ENCODE measurements at regions not wholly inside any gene's neighbourhood (a gene's known extent, or its start where the extent isn't known, plus 50 kb on each side); places are given as distances from the start of the nearest gene placed in this dataset.

DNA sequence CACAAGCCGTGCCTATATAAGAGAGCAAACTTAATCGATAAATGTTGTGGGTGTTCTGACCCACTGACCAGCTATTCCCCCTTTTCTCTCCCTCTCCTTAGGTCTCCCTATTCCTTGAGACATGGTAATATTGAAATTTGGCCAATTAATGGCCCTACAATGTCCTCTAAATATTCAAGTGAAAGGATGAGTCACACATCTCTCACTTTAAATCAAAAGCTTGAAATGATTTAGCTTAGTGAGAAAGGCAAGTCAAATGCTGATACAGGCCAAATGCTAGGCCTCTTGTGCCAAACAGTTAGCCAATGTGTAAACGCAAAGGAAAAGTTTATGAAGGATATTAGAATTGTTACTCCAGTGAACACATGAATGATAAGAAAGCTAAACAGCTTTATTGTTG is 102.2 kb upstream of the CPNE8 start:
- no peak overlapping the region for H3K27ac Mint-ChIP-seq
- H3K4me3 Mint-ChIP-seq = no peak overlapping the region
- DNase-seq (no peak), ATAC-seq (no peak)
- H3K36me3 Mint-ChIP-seq = no peaks in the 10 kb centered on the region
- H3K4me1 Mint-ChIP-seq = no peaks in the 10 kb centered on the region
- H3K27me3 Mint-ChIP-seq = no peaks in the 10 kb centered on the region
- CTCF ChIA-PET = no interaction called here
- H3K9me3 Mint-ChIP-seq (ENCODE audit: low read depth) = peaks cover 2% of the 10 kb centered on the region

DNA sequence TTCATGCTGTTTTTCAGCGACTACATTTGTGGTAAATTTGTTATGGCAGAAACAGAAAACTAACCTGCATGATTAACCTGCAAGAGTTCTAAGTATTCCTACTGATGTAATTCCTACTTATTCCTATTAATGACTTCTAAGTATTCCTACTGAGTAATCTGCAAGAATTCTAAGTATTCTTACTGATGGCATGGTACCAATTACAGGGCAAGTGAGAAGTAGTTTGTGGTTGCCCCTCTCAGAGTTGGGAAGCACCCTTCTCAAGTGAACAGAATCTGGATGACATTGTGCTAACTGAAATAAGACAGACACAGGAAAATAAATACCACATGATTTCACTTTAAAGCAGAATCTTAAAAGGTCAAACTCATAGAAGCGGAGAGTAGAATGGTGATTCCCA is 100.9 kb upstream of the CPNE8 start:
- Mint-ChIP-seq H3K4me1 (no peaks in the 10 kb centered on the region), H3K4me3 (no peak overlapping the region), H3K36me3 (no peaks in the 10 kb centered on the region), H3K27me3 (no peaks in the 10 kb centered on the region), H3K27ac (no peak overlapping the region), H3K9me3 (ENCODE audit: low read depth) (peaks cover 2% of the 10 kb centered on the region)
- DNase-seq (no peak), ATAC-seq (no peak)
- CTCF ChIA-PET = no interaction called here

DNA sequence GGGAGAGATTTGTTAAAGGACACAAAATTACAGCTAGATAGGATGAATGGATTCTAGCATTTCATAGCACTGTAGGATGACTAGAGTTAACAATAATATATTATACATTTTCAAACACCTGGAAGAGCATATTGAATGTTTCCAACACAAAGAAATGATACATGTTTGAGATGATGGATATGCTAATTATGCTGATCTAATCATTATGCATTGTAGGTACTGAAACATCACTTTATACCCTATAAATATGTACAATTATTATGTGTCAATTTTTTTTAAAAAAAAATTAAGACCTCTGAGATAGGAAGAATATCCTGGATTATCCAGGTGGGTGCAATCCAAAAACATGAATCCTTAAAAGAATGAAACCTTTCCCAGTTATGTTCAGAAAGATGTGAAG is 100.3 kb upstream of the CPNE8 start:
- CTCF ChIA-PET = no interaction called here
- no peak for DNase-seq
- H3K27ac Mint-ChIP-seq = no peak overlapping the region
- H3K27me3 Mint-ChIP-seq = no peaks in the 10 kb centered on the region
- H3K9me3 Mint-ChIP-seq (ENCODE audit: low read depth) = peaks cover 2% of the 10 kb centered on the region
- H3K4me3 Mint-ChIP-seq = no peak overlapping the region
- H3K4me1 Mint-ChIP-seq = no peaks in the 10 kb centered on the region
- no peaks in the 10 kb centered on the region for H3K36me3 Mint-ChIP-seq
- ATAC-seq = no peak

DNA sequence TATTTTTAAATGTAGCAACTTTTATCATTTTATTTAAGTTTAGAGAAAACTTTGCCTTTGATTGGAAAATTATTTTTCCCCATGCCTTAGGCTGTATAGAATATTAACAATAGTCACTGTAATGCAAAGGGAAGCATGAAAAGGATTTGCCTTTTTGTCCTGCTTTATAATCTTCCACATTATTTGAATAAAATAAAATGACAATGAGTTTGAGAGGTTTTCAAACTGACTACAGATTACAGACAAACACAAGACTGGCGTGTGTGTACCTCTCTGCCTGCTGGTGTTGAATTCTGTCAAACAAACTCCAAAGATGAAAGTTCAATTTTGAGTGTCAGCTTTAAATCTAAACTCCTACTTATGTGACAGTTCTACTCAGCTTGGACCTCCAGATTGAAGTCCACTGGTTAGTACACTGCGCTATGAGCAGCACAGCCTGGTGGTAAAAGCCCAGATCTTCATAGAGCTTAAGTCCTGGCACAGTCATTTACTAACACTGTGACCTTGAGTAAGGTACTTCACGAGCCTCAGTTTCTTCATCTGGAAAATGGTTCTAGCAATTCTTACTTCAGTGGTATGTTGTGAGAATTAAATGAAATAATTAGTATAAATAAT is 98.3 kb upstream of the CPNE8 start:
- Mint-ChIP-seq H3K9me3 (ENCODE audit: low read depth) (peaks cover 2% of the 10 kb centered on the region), H3K36me3 (no peaks in the 10 kb centered on the region), H3K4me3 (no peak overlapping the region), H3K4me1 (no peaks in the 10 kb centered on the region), H3K27ac (no peak overlapping the region), H3K27me3 (no peaks in the 10 kb centered on the region)
- ATAC-seq (no peak), DNase-seq (no peak)
- CTCF ChIA-PET = no interaction called here

DNA sequence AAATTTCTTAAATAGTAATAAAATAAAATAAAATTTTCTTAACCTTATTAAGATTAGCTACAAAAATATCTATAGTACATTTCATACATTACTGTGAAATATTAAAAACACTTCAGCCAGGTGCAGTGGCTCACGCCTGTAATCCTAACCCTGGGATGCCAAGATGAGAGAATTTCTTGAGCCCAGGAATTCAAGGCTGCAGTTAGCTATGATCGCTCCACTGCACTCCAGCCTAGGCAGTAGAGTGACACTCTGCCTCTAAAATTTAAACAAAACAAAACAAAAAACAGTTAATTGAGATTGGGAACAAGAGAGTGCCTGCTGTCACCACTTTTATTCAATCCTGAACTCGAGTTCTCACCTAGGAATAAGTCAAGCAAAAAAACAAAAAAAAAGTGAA is 95.0 kb upstream of the CPNE8 start:
- ATAC-seq (no peak), DNase-seq (no peak)
- H3K9me3 Mint-ChIP-seq (ENCODE audit: low read depth) = no peaks in the 10 kb centered on the region

DNA sequence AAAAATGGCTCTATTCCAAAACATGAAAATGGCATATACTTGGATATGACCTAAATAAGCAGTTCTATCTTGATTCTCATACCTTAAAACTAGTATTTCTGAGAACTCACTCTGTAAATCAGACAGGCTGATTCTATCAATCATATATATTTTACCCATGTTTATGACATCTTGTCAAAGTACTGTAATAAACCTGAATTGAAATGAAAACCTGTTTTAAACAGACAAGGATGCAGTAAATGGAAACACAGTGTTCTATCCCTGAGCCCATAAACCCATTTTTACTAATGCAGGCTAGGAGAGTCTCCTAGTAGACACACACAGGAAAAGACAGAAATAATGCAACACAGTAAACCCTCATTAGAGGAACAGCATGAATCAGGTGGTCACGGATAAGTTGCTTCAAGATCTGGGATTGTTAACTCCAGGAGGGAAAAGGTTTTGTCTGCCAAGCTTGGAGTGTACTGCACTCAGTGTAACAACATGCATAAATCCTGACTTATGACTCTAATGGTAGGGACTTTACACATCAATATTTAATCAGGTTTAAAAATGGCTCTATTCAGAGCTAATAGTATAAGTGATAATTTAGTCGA is 93.6 kb upstream of the CPNE8 start:
- Mint-ChIP-seq H3K36me3 (no peaks in the 10 kb centered on the region), H3K9me3 (ENCODE audit: low read depth) (no peaks in the 10 kb centered on the region), H3K27ac (no peak overlapping the region), H3K4me1 (no peaks in the 10 kb centered on the region), H3K4me3 (no peak overlapping the region), H3K27me3 (no peaks in the 10 kb centered on the region)
- ATAC-seq = no peak
- DNase-seq = no peak
- CTCF ChIA-PET = no interaction called here

More for the DNA sequence above, 95.0 kb upstream of the CPNE8 start:
- H3K27me3 Mint-ChIP-seq = no peaks in the 10 kb centered on the region
- H3K36me3 Mint-ChIP-seq = no peaks in the 10 kb centered on the region
- H3K27ac Mint-ChIP-seq = no peak overlapping the region
- no peak overlapping the region for H3K4me3 Mint-ChIP-seq
- H3K4me1 Mint-ChIP-seq = no peaks in the 10 kb centered on the region
- CTCF ChIA-PET = no interaction called here

DNA sequence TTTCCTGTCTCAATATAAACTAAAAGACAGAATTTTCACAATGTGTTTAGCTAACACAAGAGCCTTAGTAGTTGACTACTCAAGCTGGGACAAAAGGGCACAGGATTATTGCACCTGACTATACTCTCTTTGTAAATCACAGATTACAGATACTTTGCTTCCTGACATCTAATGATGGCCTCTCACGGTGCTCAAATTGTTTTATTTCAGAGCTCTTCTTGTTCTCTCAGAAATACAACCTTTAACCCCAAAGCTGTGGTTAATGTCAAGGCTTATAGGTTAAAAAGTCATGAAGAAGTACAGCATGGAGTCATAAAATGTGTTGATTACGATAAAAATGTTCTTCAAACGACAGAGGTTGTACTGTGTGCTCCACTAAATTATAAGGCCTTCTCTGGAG is 89.9 kb upstream of the CPNE8 start:
- no peaks in the 10 kb centered on the region for H3K36me3 Mint-ChIP-seq
- H3K9me3 Mint-ChIP-seq (ENCODE audit: low read depth) = no peaks in the 10 kb centered on the region
- no peak overlapping the region for H3K4me3 Mint-ChIP-seq
- DNase-seq = no peak
- CTCF ChIA-PET = interaction anchor here (1.4 kb wide), 1 partner anchor 16 kb away, joined by 3 read pairs; no protein-coding TSS in a partner anchor
- H3K27me3 Mint-ChIP-seq = no peaks in the 10 kb centered on the region
- no peak for ATAC-seq
- no peak overlapping the region for H3K27ac Mint-ChIP-seq
- H3K4me1 Mint-ChIP-seq = no peaks in the 10 kb centered on the region

DNA sequence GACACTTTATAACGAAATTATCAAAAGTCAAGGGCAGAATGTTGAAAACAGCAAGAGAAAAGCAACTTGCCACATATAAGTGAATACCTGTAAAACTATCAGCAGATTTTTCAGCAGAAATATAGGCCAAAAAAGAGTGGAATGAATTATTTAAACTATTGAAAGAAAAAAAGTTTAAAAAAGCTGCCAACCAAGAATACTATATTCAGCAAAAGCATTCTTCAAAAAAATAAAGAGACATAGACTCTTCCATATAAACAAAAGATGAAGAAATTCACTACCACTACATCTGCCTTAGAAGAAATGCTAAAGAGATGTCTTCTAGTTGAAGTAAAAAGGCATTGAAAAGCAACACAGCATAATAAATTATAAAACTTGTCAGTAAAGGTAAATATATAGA is 80.6 kb upstream of the CPNE8 start:
- H3K36me3 Mint-ChIP-seq = no peaks in the 10 kb centered on the region
- H3K4me3 Mint-ChIP-seq = no peak overlapping the region
- no peak for DNase-seq
- ATAC-seq = no peak
- H3K27ac Mint-ChIP-seq = no peak overlapping the region
- no peaks in the 10 kb centered on the region for H3K27me3 Mint-ChIP-seq
- CTCF ChIA-PET = no interaction called here
- H3K4me1 Mint-ChIP-seq = no peaks in the 10 kb centered on the region
- H3K9me3 Mint-ChIP-seq (ENCODE audit: low read depth) = peaks cover 14% of the 10 kb centered on the region

DNA sequence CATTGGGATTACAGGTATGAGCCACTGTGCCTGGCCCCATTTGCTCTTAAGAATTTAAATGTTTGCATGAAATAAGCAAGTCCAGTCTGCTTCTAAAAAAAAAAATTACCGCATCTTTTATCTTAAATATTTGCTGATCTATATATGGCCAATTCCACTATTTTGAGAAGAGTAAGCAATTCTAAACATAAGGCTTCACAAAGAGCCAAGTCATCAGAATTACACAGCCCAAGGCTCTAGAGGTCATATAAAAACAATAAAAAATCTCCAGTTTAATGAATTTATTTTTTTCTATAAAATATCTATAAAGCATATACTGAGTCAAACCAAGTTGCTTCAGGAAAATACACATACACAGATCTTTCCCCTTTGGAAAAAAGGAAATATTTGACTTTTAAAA is 79.0 kb upstream of the CPNE8 start:
- H3K4me1 Mint-ChIP-seq = no peaks in the 10 kb centered on the region
- ATAC-seq = no peak
- H3K27me3 Mint-ChIP-seq = no peaks in the 10 kb centered on the region
- no peak overlapping the region for H3K27ac Mint-ChIP-seq
- no peak overlapping the region for H3K4me3 Mint-ChIP-seq
- no peaks in the 10 kb centered on the region for H3K36me3 Mint-ChIP-seq
- no peak for DNase-seq
- H3K9me3 Mint-ChIP-seq (ENCODE audit: low read depth) = peaks cover 14% of the 10 kb centered on the region
- CTCF ChIA-PET = no interaction called here

DNA sequence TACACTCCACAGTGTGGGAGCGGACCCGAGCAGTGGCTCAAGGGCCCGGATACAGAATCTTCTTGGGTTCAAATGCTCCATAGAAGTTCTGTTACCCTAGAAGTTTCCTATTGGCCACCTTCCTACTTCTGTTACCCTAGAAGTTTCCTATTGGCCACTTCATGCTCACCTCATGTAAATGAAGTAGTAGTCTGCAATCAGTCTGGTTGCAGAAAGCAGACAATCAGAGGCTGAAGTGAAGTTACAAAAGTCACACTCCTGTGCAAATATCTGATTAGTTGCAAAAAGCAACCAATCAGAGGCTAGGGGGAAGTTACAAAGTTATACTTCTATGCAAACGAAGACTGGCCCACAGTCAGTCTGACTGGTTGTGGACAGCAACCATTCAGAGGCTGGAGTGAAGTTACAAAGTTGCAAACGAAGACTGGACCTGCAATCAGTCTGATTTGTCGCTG is 77.8 kb upstream of the CPNE8 start:
- no peak overlapping the region for H3K27ac Mint-ChIP-seq
- peaks cover 14% of the 10 kb centered on the region for H3K9me3 Mint-ChIP-seq (ENCODE audit: low read depth)
- H3K27me3 Mint-ChIP-seq = no peaks in the 10 kb centered on the region
- H3K36me3 Mint-ChIP-seq = no peaks in the 10 kb centered on the region
- H3K4me3 Mint-ChIP-seq = no peak overlapping the region
- H3K4me1 Mint-ChIP-seq = no peaks in the 10 kb centered on the region
- CTCF ChIA-PET = no interaction called here
- ATAC-seq (no peak), DNase-seq (no peak)

DNA sequence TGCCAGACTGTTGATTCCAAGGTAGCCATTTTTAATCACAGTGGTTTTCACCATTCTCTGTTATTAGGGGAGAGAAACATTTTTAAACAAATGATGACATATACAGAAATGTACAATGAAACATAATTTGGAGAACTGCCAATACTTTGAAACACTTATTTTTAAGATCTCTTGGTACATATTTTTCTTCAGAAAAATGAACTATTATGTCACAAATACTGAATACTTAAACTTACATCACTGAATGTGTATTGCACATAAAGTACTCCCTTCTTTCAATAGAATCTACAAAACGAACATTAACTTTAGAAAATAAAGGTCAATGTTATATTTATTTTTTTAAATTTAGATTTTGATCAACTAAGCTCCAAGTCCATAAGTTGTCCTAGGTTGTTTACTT is 71.7 kb upstream of the CPNE8 start:
- Mint-ChIP-seq H3K27me3 (no peaks in the 10 kb centered on the region), H3K4me1 (no peaks in the 10 kb centered on the region), H3K36me3 (no peaks in the 10 kb centered on the region), H3K9me3 (ENCODE audit: low read depth) (peaks cover 6% of the 10 kb centered on the region), H3K27ac (no peak overlapping the region), H3K4me3 (no peak overlapping the region)
- ATAC-seq (no peak), DNase-seq (no peak)
- CTCF ChIA-PET = no interaction called here

DNA sequence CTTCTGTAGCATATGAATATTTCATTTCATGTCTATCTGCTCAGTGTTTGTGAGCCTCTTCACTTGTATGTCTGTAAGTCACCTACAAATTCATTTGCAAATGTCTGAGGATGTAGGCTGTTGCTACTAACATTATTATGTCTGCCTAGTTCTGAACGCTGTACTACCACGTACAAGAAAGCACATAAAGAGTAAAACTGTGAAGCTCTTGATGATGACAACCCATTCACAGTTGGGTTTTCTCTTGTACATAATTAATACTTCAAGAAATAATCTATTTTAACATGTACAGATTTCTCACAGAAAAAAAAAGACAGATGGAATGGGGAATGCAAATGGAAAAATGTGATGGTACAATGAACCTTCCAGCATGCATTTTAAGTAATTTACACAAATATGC is 64.3 kb upstream of the CPNE8 start:
- ATAC-seq (no peak), DNase-seq (no peak)
- H3K27me3 Mint-ChIP-seq = no peaks in the 10 kb centered on the region
- CTCF ChIA-PET = no interaction called here
- H3K4me1 Mint-ChIP-seq = no peaks in the 10 kb centered on the region
- H3K36me3 Mint-ChIP-seq = no peaks in the 10 kb centered on the region
- no peak overlapping the region for H3K27ac Mint-ChIP-seq
- H3K4me3 Mint-ChIP-seq = no peak overlapping the region
- H3K9me3 Mint-ChIP-seq (ENCODE audit: low read depth) = peaks cover 5% of the 10 kb centered on the region

DNA sequence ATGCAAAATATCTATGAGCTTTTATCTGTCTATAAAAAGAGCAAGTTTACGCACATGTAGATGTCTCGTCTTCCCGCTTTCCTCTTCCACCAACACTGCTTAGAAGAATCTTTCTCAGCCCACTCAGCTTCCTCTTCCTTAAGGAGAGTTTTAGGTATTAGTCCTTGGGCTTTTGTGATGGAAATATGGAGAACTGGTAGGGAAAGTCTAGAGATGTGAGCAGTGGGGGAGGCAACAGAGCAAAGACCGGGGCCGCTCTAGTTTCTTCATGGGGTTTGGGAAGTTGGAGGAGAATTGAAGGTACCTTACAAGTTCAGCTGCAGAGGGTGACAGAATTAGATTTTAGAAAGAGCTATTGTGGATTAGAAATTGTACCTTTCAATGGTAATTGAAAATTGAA is 56.3 kb upstream of the CPNE8 start:
- no peaks in the 10 kb centered on the region for H3K4me1 Mint-ChIP-seq
- H3K4me3 Mint-ChIP-seq = no peak overlapping the region

DNA sequence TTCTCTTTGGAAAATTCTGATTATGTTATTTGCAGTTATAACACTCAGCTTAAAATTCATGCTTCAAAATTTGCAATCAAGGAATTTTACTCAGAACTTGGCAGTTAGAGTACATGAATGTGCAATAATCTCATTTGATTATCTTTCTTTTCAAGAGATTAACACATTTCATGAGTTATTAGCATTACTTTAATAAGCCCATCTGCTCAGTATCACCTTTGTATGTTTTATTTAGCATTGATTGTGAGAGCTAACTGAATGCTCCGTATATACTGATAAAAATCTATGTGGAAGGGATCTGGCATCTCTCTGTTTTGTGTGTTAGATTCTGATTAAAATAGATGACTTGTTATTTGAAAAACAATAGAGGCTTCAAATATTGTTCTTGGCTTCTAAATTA is 55.6 kb upstream of the CPNE8 start:
- H3K27me3 Mint-ChIP-seq = no peaks in the 10 kb centered on the region
- ATAC-seq = no peak
- no peak overlapping the region for H3K27ac Mint-ChIP-seq
- no peaks in the 10 kb centered on the region for H3K36me3 Mint-ChIP-seq
- peaks cover 5% of the 10 kb centered on the region for H3K9me3 Mint-ChIP-seq (ENCODE audit: low read depth)
- DNase-seq = no peak
- CTCF ChIA-PET = no interaction called here
- H3K4me3 Mint-ChIP-seq = no peak overlapping the region
- no peaks in the 10 kb centered on the region for H3K4me1 Mint-ChIP-seq

More for the DNA sequence above, 56.3 kb upstream of the CPNE8 start:
- ATAC-seq (no peak), DNase-seq (no peak)
- H3K36me3 Mint-ChIP-seq = no peaks in the 10 kb centered on the region
- no peaks in the 10 kb centered on the region for H3K27me3 Mint-ChIP-seq
- H3K9me3 Mint-ChIP-seq (ENCODE audit: low read depth) = peaks cover 5% of the 10 kb centered on the region
- CTCF ChIA-PET = no interaction called here
- H3K27ac Mint-ChIP-seq = no peak overlapping the region

DNA sequence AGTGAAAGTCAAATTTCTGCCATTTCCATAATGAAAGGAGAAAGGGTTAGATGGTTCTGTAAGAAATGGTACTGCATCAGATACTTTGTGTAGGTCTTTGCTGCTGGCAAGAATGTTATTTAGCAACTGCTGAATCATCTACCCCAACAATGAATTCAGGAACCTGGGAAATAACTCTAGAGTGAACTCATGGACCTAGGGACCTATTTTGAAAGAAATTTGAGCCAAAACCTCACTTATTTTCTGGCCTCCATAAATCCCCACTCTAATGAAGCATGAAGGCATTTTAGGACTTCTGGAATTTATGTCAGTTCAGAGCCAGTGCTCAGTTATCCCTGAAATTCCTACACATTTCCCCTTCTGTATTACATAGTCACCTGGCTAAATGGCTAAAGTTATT is 50.9 kb upstream of the CPNE8 start:
- ATAC-seq = no peak
- Mint-ChIP-seq H3K4me3 (no peak overlapping the region), H3K36me3 (no peaks in the 10 kb centered on the region), H3K4me1 (no peaks in the 10 kb centered on the region), H3K27ac (no peak overlapping the region), H3K9me3 (ENCODE audit: low read depth) (peaks cover 2% of the 10 kb centered on the region), H3K27me3 (no peaks in the 10 kb centered on the region)
- no peak for DNase-seq
- CTCF ChIA-PET = no interaction called here
